ENCODE measurements at regions not wholly inside any gene's neighbourhood (a gene's known extent, or its start where the extent isn't known, plus 50 kb on each side); places are given as distances from the start of the nearest gene placed in this dataset.

GRCh38 chr10:118842843-118843624 lies 88.3 kb upstream of the CACUL1 start:
- no peak overlapping the region for H3K9ac ChIP-seq (ENCODE audit: low read length)
- H3K4me3 ChIP-seq (ENCODE audit: insufficient read depth, low read length, poor library complexity, severe bottlenecking), result no peak overlapping the region
- H3K27me3 ChIP-seq (ENCODE audit: low read length), result no peaks in the 10 kb centered on the region

GRCh38 chr10:118843647-118844265 lies 89.0 kb upstream of the CACUL1 start:
- H4K20me1 ChIP-seq (ENCODE audit: low read depth, low read length), result no peaks in the 10 kb centered on the region
- no peaks in the 10 kb centered on the region for H3K9me3 ChIP-seq (ENCODE audit: insufficient read depth, low read length)
- H3K9ac ChIP-seq (ENCODE audit: low read length), result no peak overlapping the region
- TF ChIP-seq EZH2phosphoT487 (conservative IDR thresholded peaks at IDR 0.05; ENCODE audit: low read length) (no peak), CTCF (IDR thresholded peaks at IDR 0.05; ENCODE audit: insufficient read depth, low read length, poor library complexity, severe bottlenecking) (no peak)
- H3K4me2 ChIP-seq (ENCODE audit: low read depth, low read length, poor library complexity, severe bottlenecking), result no peak overlapping the region
- H3K79me2 ChIP-seq (ENCODE audit: insufficient read depth, low read length), result no peaks in the 10 kb centered on the region
- no peak overlapping the region for H3K27ac ChIP-seq (ENCODE audit: low read depth, low read length)
- no peaks in the 10 kb centered on the region for H3K27me3 ChIP-seq (ENCODE audit: low read length)
- H2AFZ ChIP-seq (ENCODE audit: low read depth, low read length, severe bottlenecking), result no peak overlapping the region
- no peaks in the 10 kb centered on the region for H3K36me3 ChIP-seq (ENCODE audit: low read length)
- no peaks in the 10 kb centered on the region for H3F3A ChIP-seq (ENCODE audit: insufficient read depth)
- no peak overlapping the region for H3K4me3 ChIP-seq (ENCODE audit: insufficient read depth, low read length, poor library complexity, severe bottlenecking)
- no peaks in the 10 kb centered on the region for H3K9me2 ChIP-seq (replicated peaks; ENCODE audit: insufficient read depth, low read length)

More at GRCh38 chr10:118842843-118843624, 88.3 kb upstream of the CACUL1 start:
- no peaks in the 10 kb centered on the region for H3F3A ChIP-seq (ENCODE audit: insufficient read depth)
- no peaks in the 10 kb centered on the region for H3K9me3 ChIP-seq (ENCODE audit: insufficient read depth, low read length)
- no peaks in the 10 kb centered on the region for H3K36me3 ChIP-seq (ENCODE audit: low read length)
- no peak for TF ChIP-seq CTCF (IDR thresholded peaks at IDR 0.05; ENCODE audit: insufficient read depth, low read length, poor library complexity, severe bottlenecking)
- TF ChIP-seq EZH2phosphoT487 (conservative IDR thresholded peaks at IDR 0.05; ENCODE audit: low read length), result no peak
- H2AFZ ChIP-seq (ENCODE audit: low read depth, low read length, severe bottlenecking), result no peak overlapping the region
- H3K27ac ChIP-seq (ENCODE audit: low read depth, low read length), result no peak overlapping the region
- H3K4me2 ChIP-seq (ENCODE audit: low read depth, low read length, poor library complexity, severe bottlenecking), result no peak overlapping the region
- H3K79me2 ChIP-seq (ENCODE audit: insufficient read depth, low read length), result no peaks in the 10 kb centered on the region
- H4K20me1 ChIP-seq (ENCODE audit: low read depth, low read length), result no peaks in the 10 kb centered on the region
- no peaks in the 10 kb centered on the region for H3K9me2 ChIP-seq (replicated peaks; ENCODE audit: insufficient read depth, low read length)

- Histone ChIP-seq H3K9me3 (ENCODE audit: insufficient read depth, low read length) (no peaks in the 10 kb centered on the region), H3K9ac (ENCODE audit: low read length) (no peak overlapping the region), H3K9me2 (replicated peaks; ENCODE audit: insufficient read depth, low read length) (no peaks in the 10 kb centered on the region), H3K79me2 (ENCODE audit: insufficient read depth, low read length) (no peaks in the 10 kb centered on the region), H2AFZ (ENCODE audit: low read depth, low read length, severe bottlenecking) (no peak overlapping the region), H3K27ac (ENCODE audit: low read depth, low read length) (no peak overlapping the region), H3K27me3 (ENCODE audit: low read length) (no peaks in the 10 kb centered on the region), H3K4me3 (ENCODE audit: insufficient read depth, low read length, poor library complexity, severe bottlenecking) (no peak overlapping the region), H3K36me3 (ENCODE audit: low read length) (no peaks in the 10 kb centered on the region), H3K4me2 (ENCODE audit: low read depth, low read length, poor library complexity, severe bottlenecking) (no peak overlapping the region), H4K20me1 (ENCODE audit: low read depth, low read length) (no peaks in the 10 kb centered on the region), H3F3A (ENCODE audit: insufficient read depth) (no peaks in the 10 kb centered on the region)
- TF ChIP-seq CTCF (IDR thresholded peaks at IDR 0.05; ENCODE audit: insufficient read depth, low read length, poor library complexity, severe bottlenecking) (no peak), EZH2phosphoT487 (conservative IDR thresholded peaks at IDR 0.05; ENCODE audit: low read length) (no peak)
These were observed 90.2 kb upstream of the CACUL1 start for GRCh38 chr10:118844731-118845521.

All from SU-DHL-6 (cell line).